ENCODE measurements at regions not wholly inside any gene's neighbourhood (a gene's known extent, or its start where the extent isn't known, plus 50 kb on each side); places are given as distances from the start of the nearest gene placed in this dataset.

DNA sequence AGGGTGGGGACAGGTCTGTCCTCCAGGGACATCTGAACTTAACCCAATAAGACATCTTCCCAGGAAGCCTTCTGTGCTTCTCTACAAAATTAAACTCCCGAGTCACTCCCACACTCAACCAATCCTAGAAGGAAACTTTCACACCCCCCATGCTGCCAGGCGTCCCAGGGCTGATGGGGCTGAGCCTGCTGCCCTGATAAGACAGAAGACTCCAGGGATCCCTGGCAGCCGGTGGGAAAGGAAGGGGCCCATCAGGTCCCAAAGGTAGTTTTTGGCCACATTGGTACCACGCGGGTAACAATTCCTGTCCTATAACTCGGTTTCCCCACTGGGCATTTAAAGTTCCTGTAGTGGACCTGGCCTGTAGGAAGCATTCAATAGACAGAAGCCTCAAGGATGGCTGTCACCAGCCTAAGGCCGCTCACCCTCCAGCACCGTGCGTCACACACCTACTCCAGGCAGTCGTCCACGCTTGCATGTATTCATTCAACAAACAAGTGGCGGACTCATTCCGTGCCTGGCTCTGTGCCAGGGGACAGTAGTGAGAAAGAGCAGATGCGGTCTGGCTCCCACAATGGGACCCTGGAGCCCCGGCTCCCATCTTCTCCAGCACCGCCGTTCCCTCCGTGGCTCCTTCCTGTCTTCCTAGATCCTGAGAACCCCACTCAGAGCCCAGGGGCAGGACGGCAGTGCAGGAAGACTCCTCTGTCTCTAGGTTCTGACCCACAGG, 465.2 kb downstream of the NPHP4 start:
- no peak for FAIRE-seq
- no peak for DNase-seq
- no peaks in the 10 kb centered on the region for H3K9me3 ChIP-seq (ENCODE audit: control insufficient read depth in 2 of 3, insufficient read depth in 1 of 3, low read length in 3 of 3)
- TF ChIP-seq, protein P1, sequence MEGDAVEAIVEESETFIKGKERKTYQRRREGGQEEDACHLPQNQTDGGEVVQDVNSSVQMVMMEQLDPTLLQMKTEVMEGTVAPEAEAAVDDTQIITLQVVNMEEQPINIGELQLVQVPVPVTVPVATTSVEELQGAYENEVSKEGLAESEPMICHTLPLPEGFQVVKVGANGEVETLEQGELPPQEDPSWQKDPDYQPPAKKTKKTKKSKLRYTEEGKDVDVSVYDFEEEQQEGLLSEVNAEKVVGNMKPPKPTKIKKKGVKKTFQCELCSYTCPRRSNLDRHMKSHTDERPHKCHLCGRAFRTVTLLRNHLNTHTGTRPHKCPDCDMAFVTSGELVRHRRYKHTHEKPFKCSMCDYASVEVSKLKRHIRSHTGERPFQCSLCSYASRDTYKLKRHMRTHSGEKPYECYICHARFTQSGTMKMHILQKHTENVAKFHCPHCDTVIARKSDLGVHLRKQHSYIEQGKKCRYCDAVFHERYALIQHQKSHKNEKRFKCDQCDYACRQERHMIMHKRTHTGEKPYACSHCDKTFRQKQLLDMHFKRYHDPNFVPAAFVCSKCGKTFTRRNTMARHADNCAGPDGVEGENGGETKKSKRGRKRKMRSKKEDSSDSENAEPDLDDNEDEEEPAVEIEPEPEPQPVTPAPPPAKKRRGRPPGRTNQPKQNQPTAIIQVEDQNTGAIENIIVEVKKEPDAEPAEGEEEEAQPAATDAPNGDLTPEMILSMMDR (IDR thresholded peaks at IDR 0.05; ENCODE audit: borderline replicate concordance, extremely low read depth, insufficient read depth): no peak
- no peak overlapping the region for H3K4me3 ChIP-seq (ENCODE audit: low read length in 3 of 3)
- no peak overlapping the region for H3K9ac ChIP-seq (ENCODE audit: low read length in 3 of 3)
- no peaks in the 10 kb centered on the region for H3K36me3 ChIP-seq (ENCODE audit: control insufficient read depth in 2 of 3, insufficient read depth in 3 of 3, low read length in 3 of 3)
- H3K4me1 ChIP-seq (ENCODE audit: control insufficient read depth in 2 of 3, insufficient read depth in 2 of 3, low read depth in 1 of 3, low read length in 3 of 3): no peaks in the 10 kb centered on the region
- intact Hi-C loops (cut with DNase I): no loop called here
- no peaks in the 10 kb centered on the region for H3K27me3 ChIP-seq (ENCODE audit: control insufficient read depth, insufficient read depth, low read length)
- H3K27ac ChIP-seq (ENCODE audit: low read depth in 2 of 2, low read length in 2 of 2): no peak overlapping the region

DNA sequence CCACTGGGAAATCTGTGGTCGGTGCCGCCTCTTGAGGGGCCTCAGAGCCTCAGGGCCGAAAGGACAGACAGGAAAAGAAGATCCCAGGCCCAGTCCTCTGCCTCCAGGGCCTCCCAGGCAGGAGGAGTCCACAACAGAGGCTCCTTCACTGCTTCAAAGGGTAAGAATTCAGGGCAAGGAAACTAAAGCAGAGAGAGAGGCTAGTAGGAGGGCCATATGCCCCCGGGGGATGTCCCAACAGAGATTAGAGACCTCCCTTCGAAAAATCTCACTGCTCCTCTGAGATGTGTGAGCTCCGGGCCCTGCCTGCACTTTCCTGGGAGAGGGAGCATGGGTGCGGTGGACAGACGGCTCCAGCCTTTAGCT, 465.9 kb downstream of the NPHP4 start:
- Histone ChIP-seq H3K9ac (ENCODE audit: low read length in 3 of 3) (no peak overlapping the region), H3K27me3 (ENCODE audit: control insufficient read depth, insufficient read depth, low read length) (no peaks in the 10 kb centered on the region), H3K4me3 (ENCODE audit: low read length in 3 of 3) (no peak overlapping the region), H3K27ac (ENCODE audit: low read depth in 2 of 2, low read length in 2 of 2) (no peak overlapping the region), H3K36me3 (ENCODE audit: control insufficient read depth in 2 of 3, insufficient read depth in 3 of 3, low read length in 3 of 3) (no peaks in the 10 kb centered on the region), H3K4me1 (ENCODE audit: control insufficient read depth in 2 of 3, insufficient read depth in 2 of 3, low read depth in 1 of 3, low read length in 3 of 3) (no peaks in the 10 kb centered on the region), H3K9me3 (ENCODE audit: control insufficient read depth in 2 of 3, insufficient read depth in 1 of 3, low read length in 3 of 3) (no peaks in the 10 kb centered on the region)
- FAIRE-seq (no peak), DNase-seq (no peak)
- TF ChIP-seq, protein P1 (IDR thresholded peaks at IDR 0.05; ENCODE audit: borderline replicate concordance, extremely low read depth, insufficient read depth): no peak
- intact Hi-C loops (cut with DNase I): no loop called here

DNA sequence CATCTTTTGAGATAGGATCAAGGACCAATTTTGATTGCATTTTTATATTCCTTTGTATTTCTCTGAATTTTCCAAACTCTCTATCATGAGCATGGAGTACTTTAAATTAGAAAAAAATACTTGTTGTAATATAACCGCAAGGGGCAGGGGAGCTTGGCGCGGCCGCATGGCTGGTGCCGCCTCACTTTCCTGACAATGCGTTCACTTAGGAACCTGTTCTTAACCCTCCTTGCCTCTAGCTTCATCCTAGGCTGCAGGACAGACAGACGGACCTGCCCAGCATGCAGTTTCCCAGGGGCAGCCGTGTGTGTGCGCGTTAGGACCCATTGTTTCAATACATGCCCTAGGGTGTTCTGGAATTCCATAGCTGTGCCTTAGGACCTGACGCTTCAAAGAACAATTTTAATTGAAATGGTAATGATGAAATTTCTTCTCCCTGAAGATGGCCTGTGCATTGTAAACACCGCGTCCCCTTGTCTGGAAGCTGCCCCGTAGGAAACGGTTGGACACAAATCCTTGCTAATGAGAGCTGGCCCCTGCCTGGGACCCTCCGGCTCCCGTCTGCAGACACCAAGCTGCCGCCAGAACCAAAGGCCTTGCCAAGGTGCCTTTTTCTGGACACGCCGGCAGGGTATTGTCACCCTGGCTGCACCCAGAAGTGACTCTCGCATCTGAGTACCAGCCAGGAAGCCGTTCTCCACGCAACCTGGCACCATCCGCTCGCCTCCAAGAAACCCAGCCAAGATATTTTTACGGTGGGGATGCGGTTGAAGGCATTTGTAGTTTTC, 466.4 kb downstream of the NPHP4 start:
- Histone ChIP-seq H3K27ac (ENCODE audit: low read depth in 2 of 2, low read length in 2 of 2) (no peak overlapping the region), H3K9me3 (ENCODE audit: control insufficient read depth in 2 of 3, insufficient read depth in 1 of 3, low read length in 3 of 3) (no peaks in the 10 kb centered on the region), H3K4me1 (ENCODE audit: control insufficient read depth in 2 of 3, insufficient read depth in 2 of 3, low read depth in 1 of 3, low read length in 3 of 3) (no peaks in the 10 kb centered on the region), H3K27me3 (ENCODE audit: control insufficient read depth, insufficient read depth, low read length) (no peaks in the 10 kb centered on the region), H3K9ac (ENCODE audit: low read length in 3 of 3) (no peak overlapping the region), H3K4me3 (ENCODE audit: low read length in 3 of 3) (no peak overlapping the region), H3K36me3 (ENCODE audit: control insufficient read depth in 2 of 3, insufficient read depth in 3 of 3, low read length in 3 of 3) (no peaks in the 10 kb centered on the region)
- TF ChIP-seq, protein P1 (IDR thresholded peaks at IDR 0.05; ENCODE audit: borderline replicate concordance, extremely low read depth, insufficient read depth): no peak
- FAIRE-seq (no peak), DNase-seq (no peak)
- intact Hi-C loops (cut with DNase I): no loop called here
